DMS153 treated with DMSO at 0.1 percent for 48 hours (cell line): ENCODE measurements at regions not wholly inside any gene's neighbourhood (a gene's known extent, or its start where the extent isn't known, plus 50 kb on each side); places are given as distances from the start of the nearest gene placed in this dataset.

Experiments
- DNase-seq: peaks from one replicate; lab custom pipeline; 2025; ENCODE audit not compliant: unreplicated experiment; lab: John Stamatoyannopoulos, UW

DNA sequence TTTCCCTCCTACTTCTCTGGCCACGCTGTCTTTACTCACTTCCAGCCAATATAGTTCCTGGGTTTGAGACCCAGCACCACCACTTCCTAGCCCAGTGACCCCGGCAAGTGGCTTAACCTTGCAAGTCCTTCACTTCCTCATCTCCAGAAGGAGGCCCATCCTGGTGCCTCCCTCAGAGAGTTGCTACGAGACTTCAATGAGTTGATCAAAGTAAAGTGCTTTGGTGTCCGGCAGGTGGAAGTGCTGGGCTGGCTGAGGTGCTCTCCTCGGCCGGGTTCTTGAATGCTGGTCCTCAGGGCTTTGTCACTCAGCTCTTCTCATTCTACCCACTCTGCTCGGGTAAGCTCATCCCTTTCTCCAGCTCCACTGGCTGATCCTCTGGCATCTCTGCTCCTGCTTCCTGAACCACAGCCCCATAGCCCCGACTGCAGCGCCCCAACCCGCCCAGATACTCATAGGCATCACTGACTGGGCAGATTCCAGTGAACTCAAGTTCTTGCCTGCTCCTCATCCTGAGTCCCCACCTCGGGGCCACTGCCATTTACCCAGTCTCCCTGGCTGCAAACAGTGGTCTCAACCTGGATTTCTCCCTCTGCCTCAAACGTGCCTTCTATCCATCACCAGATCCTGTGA is 75.8 kb upstream of the WNT4 start:
- DNase-seq = no peak

DNA sequence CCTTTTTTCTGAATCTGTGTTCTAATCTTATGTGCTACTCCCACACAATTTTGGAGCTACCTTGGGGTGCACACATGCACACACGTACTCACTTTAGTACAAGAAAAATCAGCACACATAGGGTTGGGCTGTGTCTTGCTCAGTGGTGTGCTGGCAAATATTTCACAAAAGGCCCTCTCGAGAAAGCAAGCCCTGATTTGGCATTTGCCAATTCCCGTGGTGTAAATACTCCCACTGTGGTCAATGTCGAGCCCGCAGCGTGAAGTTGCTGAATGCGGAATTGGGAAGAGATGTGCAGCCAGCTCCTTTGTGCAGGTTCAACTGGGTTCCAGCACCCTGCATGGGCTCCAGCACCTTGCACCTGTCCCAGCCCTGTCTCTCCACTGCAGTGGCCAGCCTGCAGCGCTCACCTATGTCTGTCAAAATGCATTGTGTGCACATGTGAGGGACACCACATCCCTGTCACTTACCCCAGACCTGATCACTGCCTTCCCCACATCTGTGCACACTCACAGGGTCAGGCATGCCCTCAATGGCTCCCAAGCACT is 78.4 kb upstream of the WNT4 start:
- no peak for DNase-seq

DNA sequence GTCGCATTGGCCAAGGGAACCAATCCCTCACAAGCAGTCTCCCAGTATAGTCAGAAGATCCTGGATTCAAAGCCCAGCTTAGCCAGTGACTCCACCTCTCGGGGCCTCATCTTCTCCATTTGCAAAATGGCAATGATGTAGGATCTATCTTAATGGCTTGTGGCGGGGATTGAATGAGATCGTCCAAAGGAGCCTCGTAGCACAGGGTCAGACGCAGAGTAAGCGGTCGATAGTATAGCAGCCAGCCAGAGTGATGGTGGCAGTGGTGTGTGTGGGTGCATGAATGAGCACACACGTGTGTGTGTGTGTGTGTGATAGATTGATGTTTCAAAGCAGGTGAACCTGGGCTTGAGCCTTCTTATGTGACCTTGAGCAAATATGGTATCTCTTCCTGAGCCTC is 79.8 kb upstream of the WNT4 start:
- DNase-seq = no peak

DNA sequence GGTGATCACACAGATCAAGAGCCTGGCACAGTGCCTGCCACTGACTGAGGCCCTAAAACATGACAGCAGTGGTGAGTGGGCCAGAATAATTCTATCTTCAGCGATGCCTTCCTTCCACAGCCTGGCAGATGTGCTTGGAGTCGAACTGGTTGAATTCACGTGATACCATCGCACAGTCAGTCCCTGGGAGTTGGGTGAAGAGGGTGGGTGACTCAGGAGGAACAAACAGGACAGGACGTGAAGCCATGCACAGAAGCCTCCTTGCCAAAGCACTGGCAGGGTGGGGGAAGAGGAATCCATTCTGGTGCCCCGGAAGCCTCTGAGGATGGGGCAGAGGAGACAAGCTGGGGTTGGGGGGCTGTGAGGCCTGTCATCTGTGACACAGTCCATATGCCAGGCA is 80.3 kb upstream of the WNT4 start:
- DNase-seq = no peak

DNA sequence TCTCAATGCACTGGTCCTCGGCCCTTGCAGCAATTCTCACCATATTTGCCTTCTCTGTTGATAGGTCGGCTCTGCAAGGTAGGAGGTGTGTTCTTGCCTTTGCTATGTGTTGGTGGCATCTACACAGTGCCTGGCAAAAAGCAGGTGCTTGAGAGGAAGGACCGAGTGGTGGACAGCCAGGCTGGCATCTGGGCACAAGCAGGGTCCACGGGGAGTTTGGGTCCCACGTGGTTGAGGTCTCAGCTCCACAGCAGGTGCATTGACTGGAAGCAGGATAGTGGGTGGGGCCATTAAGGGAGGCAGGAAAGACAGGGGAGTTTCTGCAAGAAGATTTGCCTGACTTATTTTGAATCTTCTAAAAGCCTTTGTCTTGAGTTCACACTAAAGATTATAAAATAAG is 81.2 kb upstream of the WNT4 start:
- DNase-seq = no peak

DNA sequence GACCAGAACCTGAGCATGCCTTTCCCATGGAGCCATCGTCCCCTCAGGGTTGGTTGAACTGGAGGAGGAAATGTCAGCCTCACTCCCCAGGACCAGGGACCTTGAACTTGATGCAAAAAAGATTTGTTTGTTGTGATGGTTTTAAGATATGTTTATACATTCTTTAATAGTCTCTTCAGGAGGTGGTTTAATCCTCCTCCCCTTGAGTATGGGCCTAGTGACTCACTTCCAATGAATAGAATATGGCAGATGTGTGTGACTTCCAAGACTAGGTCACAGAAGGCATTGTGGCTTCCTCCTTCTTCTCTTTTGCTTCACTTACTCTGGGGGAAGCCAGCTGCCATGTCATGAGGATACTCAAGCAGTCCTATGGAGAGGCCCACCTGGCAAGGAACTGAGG is 81.7 kb upstream of the WNT4 start:
- no peak for DNase-seq

DNA sequence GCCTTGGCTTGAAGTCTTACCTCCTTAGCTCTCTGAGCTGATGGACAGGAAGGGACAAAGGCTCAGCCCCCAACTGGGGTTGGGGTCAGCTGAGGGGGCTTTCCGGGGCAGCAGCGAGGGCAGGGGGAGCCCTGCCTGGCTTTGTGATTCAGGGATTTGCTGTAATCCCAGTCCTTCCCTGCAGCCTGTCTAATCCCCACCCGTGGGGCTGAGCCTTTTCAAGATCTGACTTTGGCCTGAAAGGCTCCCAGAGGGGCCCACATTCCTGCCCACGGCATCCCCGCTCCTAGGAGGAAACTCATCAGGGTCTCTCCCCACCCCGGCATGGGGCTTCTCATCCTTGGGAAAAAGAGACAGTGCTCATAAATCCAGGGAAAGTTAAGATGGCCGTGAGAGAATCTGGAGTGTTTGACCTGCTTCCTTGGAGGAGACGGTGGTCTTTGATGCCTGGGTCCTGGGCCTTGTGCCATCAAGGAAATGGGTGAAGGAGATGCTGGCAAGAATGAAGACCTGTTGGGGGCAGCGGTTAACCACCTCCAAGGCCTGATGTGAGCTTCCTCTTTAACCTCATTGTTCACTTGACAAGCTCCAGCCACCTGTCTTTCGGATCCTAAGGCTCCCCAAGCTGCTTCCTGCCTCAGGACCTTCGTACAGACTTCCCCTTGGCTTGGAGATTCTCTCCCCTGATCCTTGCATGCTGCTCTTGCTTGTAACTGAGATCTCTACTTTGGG is 83.1 kb upstream of the WNT4 start:
- DNase-seq = no peak

DNA sequence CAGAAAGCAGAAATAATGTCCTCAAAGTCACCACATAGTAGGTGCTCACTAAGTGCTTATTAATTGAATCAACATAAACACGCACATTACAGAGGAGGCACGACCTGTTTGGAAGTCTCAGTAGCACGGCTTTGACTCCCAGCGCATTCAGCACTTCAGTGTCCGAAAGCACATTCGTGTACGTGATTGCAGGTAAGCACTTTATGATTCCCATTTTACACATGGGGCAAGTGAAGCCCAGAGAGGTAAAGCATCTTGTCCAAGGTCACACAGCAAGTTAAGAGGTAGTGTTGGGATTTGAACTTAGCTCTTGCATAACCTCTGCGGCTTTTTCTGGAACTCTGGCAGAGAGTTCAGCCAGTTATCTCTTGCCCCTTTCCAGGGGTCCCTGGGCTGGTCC is 85.2 kb upstream of the WNT4 start:
- DNase-seq = no peak

DNA sequence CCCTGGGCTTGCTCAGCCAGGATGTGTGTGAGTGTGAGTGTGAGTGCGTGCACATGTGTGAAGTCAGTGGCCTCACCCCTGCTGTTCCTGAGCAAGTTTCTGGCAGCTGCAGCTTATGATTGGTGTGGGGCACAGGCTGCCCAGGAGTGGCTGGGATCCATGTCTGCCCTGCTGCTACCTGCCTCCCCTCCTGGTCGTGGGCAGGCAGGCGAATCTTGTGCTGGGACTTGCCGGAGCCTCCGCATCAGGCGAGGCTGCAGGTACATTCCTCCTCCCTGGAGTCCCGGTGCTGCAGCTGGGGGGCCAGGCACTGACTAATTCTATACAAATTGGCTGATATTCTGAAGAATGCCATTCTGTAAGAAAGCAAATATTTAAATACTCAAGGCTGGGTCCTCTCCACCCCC is 85.6 kb upstream of the WNT4 start:
- DNase-seq = no peak

DNA sequence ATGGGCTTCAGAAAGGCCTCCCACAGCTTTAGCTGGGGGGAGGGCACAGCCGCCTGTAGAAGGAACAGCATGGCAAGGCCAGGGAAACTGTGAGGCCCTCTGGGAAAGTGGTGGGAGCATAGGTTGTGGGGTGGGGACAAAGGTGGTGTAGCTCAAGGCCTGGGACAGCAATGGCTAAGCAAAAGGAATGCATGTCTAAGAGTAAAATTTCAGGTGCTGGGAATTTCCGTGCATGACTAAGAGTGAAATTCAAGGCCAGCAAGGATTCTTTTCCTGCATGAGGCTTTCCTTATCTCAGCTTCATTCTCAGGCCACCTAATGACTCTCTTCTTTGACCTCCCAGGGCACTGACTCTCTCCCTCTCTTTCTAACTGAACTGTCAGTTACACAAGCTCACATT is 86.5 kb upstream of the WNT4 start:
- no peak for DNase-seq

DNA sequence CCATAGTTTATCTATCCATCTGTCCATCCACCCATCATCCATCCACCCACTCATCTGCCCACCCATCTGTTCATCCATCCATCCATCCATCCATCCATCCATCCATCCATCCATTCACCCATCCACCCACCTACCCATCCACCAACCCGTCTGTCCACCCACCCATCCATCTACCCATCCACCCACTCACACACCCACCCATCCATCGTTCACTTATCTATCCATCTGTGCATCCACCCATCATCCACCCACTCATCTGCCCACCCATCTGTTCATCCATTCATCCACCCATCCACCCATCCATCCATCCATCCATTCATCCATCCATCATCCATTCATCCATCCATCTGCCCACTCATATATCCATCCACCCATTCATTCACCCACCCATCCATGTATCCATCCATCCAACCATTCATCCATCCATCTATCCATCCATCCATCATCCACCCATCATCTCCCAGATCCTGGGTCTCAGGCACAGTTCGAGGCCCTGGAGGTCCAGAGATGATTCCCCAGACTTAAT is 88.2 kb upstream of the WNT4 start:
- no peak for DNase-seq

DNA sequence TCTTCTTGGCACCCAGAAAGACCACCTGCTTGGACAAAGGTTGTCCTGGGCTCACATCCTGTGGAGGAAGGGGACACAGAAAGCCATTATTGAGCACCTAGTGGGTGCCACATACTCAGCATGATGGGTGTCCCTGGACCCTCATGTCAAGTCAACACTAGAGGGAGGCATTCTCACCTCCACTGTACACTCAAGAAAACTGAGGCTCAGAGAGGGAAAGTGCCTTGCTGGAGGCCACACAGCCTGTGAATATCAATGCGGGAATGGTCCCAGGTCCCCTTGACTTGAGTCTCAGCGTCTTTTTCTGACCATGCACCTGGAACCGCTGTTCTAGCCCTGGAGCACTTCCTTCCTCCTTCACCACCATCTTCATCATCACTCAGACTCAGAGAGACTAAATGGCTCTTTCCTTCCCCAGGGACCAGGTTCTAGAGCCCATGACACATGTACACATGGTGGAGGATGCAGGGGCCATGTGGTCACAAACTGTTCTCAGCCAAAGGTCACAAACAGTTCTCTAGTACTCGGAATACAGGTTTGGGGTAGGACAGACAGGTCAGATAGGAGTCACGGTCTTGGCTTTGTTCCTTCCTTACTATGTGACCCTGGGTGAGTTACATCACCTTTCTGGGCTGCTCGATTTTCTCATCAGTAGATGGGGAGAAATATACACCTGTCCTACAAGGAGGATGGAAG is 89.2 kb upstream of the WNT4 start:
- no peak for DNase-seq

DNA sequence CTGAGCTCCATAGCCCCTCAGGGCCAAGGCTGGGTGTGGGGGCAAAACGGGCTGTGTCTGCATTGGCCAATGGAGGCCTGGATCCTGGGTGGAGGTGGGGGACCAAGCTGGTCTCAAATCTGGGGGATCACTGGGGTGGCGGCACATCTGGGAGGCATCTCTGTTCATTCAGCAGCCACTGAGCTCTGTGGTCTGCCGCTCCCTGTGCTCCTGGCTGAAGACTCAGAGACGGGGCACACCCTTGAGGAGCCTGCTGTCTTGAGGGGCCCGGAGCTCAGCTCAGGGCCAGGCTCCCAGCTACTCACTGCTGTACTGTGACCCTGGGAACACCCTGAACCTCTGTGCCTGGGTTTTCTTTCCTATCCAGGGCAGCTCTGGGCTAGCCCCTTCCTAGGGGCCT is 90.3 kb upstream of the WNT4 start:
- no peak for DNase-seq

DNA sequence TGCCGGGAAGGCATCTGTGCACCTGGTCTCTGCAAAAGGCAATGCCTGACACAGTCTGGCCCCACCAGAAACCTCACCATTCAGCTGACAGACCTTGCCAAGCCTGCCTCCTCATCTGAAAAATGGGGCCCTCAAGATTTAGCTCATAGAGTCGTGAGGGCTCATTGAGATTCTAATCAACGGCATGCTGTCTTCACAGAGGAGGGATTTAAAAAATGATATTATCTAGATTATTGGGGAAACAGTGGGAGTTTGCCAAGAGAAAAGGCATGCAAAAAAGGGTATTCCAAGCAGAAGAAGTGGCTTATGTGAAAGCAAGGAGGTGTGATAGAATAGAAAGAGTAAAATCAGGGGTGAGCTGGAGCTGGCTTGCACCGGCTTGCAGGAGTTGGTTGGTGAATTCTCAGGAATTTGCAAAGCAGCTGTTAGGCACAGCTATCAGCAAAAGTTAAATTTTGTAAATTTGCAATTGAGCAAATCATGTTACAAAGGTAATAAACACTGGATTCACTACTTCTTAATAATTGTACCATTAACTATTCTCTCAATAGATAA is 91.7 kb upstream of the WNT4 start:
- DNase-seq = no peak

DNA sequence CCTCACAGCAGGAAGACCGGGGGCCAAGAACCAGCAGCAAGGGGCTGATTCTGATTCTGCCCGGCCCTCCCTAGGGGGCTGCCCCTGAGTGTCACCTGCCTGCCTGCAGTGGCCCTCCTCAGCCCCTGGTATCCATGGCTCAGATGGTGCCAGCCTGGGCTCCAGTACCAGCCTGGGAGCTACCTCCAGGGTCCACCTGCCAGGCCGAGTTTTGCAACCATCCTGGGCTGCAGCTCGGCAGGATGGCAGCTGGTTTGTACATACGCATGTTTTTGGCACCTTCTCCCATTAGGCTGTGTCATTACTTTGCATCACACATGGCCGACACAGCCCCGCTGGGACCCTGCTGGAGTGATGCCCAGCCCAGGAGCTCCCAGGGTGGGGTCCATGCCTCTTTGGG is 93.3 kb upstream of the WNT4 start:
- DNase-seq = no peak

DNA sequence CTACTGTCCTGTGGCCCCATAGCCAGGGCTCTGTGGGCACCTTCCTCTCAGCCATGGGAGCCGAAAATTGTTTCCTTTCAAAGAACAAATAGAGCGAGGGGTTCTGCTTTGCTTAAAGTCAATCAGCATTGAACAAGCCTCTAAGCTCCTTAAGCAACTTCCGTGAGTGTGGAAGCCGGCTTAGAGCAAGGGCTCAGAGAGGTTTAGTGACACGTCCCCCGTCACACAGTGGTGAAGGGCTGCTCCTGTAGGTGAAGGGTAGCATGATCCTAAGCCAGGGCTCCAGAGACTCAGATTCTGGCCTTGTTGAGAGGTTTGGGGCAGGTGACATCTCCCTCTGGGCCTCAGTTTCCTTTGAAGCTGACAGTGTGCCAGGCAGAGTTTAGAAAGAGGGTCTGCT is 94.0 kb upstream of the WNT4 start:
- no peak for DNase-seq

DNA sequence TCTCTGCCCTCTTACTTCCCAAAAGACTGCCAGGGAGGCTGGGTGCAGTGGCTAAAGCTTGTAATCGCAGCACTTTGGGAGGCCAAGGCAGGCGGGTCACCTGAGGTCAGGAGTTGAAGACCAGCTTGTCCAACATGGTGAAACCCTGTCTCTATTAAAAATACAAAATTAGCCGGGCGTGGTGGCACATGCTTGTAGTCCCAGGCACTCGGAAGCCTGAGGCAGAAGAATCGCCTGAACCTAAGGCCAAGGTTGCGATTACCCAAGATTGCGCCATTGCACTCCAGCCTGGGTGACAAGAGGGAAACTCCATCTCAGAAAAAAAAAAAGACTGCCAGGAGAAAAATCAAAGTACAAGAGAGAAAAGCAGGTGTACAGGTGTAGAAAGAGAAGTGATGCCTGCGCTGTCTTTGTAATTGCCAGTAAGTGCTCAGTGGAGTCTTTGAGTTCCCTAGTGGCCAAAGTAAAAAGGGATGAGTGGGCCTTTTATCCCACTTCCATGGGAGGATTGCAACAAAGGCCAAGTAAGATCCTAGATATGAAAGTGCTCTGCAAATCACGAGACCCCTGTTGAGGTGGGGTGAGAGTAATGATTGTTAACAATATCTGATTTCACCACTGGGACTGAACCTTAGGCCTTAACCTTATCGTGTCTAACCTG is 94.7 kb upstream of the WNT4 start:
- no peak for DNase-seq

DNA sequence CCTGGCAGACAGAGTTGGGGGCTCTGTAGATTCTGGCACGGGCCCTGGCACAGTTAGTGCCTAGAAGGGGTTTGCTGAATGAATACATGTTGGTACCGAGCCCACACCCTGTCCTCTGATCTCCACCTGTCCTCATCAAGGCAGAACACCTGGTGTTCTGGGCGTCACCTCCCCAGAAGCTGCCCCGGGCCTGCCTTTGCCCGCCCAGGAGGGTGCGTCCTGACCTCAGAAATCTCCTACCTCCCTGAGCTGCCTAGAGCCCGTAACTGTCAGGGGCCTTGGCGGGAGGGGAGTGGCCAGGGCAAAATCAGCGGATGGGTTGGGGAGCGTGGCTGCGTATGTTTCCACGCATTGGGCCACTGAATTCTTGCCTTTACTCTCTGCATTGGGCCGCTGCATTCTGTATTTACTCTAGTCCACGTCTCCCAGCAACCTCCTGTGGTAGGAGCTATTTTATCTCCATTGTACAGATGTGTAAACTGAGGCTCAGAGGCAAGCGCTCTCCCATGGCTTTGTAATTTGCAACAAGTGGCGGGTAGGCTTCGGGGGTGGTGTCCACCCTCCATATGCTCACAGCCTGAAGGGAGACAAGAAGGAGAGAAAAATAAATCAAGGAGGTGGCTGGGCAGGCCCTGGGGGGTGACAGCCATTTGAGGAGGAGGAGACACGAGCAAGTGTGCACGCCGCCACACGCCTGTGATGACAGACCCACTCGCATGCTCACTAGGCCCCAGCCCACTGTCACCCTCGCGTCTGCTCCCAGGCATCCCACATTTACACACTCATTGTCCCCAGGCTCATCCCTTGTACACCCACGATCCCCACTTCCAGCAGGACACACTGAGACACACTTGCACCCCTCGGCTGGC is 95.7 kb upstream of the WNT4 start:
- DNase-seq = no peak

DNA sequence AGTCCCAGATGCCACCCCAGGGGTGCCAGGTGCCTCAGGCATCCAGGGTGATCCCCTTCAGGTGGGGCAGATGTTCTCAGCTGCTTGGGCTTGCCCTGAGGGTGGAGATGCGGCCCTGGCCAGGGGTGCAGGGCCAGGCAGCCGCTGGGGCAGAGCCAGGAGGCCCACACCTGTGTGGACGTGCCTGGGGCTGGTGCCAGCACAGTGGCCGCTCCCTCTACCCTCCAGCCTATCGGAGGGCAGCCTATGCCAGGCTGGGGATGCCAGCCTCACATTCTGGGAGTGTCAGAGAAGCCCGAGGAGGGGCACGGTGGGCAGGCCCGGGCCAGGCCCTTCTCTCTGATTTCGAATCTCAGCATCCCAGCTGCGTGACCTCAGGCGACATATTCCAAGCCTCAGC is 96.5 kb upstream of the WNT4 start:
- no peak for DNase-seq

DNA sequence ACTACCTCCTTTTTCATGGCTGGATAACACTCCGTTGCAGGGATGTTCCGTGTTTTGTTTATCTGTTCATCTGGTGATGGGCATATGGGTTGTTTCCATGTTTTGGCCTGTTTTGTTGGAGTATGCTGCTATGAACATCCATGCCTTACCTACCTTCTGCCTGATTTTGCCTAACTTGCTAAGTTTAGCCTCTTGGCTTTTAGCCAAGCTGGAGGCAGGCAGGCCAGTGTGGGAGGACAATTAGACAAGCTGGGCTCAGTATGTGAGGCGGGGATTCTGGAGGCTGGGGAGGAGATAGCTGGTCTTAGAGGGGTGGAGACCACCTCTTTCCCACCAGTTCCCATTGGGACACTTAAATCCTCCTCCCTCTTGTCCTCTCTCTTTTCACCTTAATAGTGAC is 98.4 kb upstream of the WNT4 start:
- DNase-seq = no peak
